ENCODE measurements at regions not wholly inside any gene's neighbourhood (a gene's known extent, or its start where the extent isn't known, plus 50 kb on each side); places are given as distances from the start of the nearest gene placed in this dataset.

DNA sequence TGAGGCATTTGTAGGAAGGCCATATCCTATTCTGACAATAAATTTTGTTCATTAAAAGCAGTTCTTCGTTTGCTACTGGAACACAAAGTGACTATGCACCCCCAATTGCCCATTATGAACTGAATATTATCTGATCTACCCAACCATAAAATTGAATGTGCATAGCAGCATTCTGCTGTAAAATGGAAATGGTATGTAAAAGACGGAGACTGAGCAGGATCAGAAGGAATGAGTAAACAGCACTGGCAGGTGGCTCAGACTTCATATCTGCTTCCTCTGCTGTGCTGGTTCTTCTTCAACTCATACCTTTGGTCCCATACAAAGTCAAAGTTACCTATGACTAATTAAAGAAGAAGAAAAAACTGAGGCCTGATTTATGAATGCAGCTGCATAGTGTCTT lies 339.5 kb downstream of the PLA2G4A start:
- no peak for ATAC-seq (ENCODE audit: low read depth)
- no peak for TF ChIP-seq CTCF (IDR thresholded peaks at IDR 0.05)
- no peaks in the 10 kb centered on the region for H3K36me3 Mint-ChIP-seq (ENCODE audit: low read depth)
- CTCF ChIA-PET = no interaction called here
- peaks cover 15% of the 10 kb centered on the region for H3K9me3 Mint-ChIP-seq
- no peak overlapping the region for H3K4me3 Mint-ChIP-seq
- H3K27ac Mint-ChIP-seq = no peak overlapping the region
- intact Hi-C loops (cut with micrococcal nuclease) = no loop called here
- POLR2A ChIA-PET = no interaction called here
- H3K4me1 Mint-ChIP-seq = no peaks in the 10 kb centered on the region
- no peak for DNase-seq
- H3K27me3 Mint-ChIP-seq = no peaks in the 10 kb centered on the region

DNA sequence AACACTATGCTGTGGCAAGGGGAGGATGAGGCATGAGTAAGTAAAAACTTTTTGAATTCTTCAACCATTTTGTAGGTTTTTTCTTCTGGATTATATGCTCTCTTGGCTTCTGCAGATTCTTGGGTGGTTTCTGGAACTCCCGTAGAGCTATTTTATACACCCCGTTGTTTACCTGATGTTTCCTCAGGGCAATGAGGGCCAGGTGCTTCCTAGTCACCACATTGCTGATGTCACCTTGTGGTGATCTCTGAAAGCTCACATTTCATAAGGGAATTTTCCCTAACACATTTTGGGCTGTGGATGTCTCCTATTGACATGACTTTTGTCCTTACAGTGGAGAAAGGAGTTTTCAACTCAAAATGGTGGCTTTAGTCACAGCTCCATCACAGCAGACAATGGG lies 356.6 kb downstream of the PLA2G4A start:
- intact Hi-C loops (cut with micrococcal nuclease) = no loop called here
- H3K4me3 Mint-ChIP-seq = no peak overlapping the region
- CTCF ChIA-PET = no interaction called here
- H3K27ac Mint-ChIP-seq = no peak overlapping the region
- H3K9me3 Mint-ChIP-seq = peaks cover 19% of the 10 kb centered on the region
- H3K27me3 Mint-ChIP-seq = no peaks in the 10 kb centered on the region
- H3K36me3 Mint-ChIP-seq (ENCODE audit: low read depth) = no peaks in the 10 kb centered on the region
- no peak for ATAC-seq (ENCODE audit: low read depth)
- H3K4me1 Mint-ChIP-seq = no peaks in the 10 kb centered on the region
- DNase-seq = no peak
- no peak for TF ChIP-seq CTCF (IDR thresholded peaks at IDR 0.05)
- POLR2A ChIA-PET = no interaction called here

- ChIA-PET POLR2A (no interaction called here), CTCF (no interaction called here)
- H3K4me3 Mint-ChIP-seq = no peak overlapping the region
- H3K27me3 Mint-ChIP-seq = no peaks in the 10 kb centered on the region
- H3K9me3 Mint-ChIP-seq = peaks cover 4% of the 10 kb centered on the region
- intact Hi-C loops (cut with micrococcal nuclease) = no loop called here
- no peak for DNase-seq
- no peak for ATAC-seq (ENCODE audit: low read depth)
- H3K4me1 Mint-ChIP-seq = no peaks in the 10 kb centered on the region
- no peak overlapping the region for H3K27ac Mint-ChIP-seq
- H3K36me3 Mint-ChIP-seq (ENCODE audit: low read depth) = no peaks in the 10 kb centered on the region
- no peak for TF ChIP-seq CTCF (IDR thresholded peaks at IDR 0.05)
Measured at GRCh38 chr1:187197685-187198084, 368.9 kb downstream of the PLA2G4A start.

GRCh38 chr1:187203257-187203656 lies 374.5 kb downstream of the PLA2G4A start:
- Mint-ChIP-seq H3K4me1 (no peaks in the 10 kb centered on the region), H3K9me3 (peaks cover 8% of the 10 kb centered on the region), H3K4me3 (no peak overlapping the region), H3K27me3 (no peaks in the 10 kb centered on the region), H3K36me3 (ENCODE audit: low read depth) (no peaks in the 10 kb centered on the region), H3K27ac (no peak overlapping the region)
- POLR2A ChIA-PET = no interaction called here
- ATAC-seq (ENCODE audit: low read depth) (no peak), DNase-seq (no peak)
- CTCF ChIA-PET = no interaction called here
- intact Hi-C loops (cut with micrococcal nuclease) = no loop called here
- TF ChIP-seq CTCF (IDR thresholded peaks at IDR 0.05) = no peak

DNA sequence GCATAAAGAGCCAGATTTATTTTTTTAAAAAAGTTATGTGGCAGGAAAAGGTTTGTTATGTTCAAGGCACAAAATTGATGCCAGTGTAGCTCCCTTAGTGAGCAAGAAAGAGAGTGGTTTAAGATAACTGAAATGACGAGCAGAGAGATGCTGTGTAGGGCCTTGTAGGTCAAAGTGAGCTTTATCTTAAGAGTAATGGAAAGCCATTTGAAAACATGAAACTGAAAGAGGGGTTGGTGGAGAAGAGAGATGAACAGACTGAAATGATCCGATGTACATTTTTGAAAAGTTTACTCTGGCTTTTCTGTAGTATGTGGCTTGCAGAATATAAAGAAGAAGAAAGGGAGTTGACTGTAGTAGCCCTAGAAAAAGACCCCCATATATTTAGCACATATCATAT lies 383.6 kb downstream of the PLA2G4A start:
- H3K36me3 Mint-ChIP-seq (ENCODE audit: low read depth) = no peaks in the 10 kb centered on the region
- H3K27ac Mint-ChIP-seq = no peak overlapping the region
- ChIA-PET POLR2A (no interaction called here), CTCF (no interaction called here)
- ATAC-seq (ENCODE audit: low read depth) (no peak), DNase-seq (no peak)
- H3K4me1 Mint-ChIP-seq = no peaks in the 10 kb centered on the region
- H3K9me3 Mint-ChIP-seq = peaks cover 6% of the 10 kb centered on the region
- H3K27me3 Mint-ChIP-seq = no peaks in the 10 kb centered on the region
- TF ChIP-seq CTCF (IDR thresholded peaks at IDR 0.05) = no peak
- no peak overlapping the region for H3K4me3 Mint-ChIP-seq
- intact Hi-C loops (cut with micrococcal nuclease) = no loop called here

Measured in activated B cell treated with CpG ODN at 0.5 μM for 24 hours (primary cell).